Loucy (cell line): ENCODE measurements at regions not wholly inside any gene's neighbourhood (a gene's known extent, or its start where the extent isn't known, plus 50 kb on each side); places are given as distances from the start of the nearest gene placed in this dataset.

ENCODE experiments used
- H2AFZ ChIP-seq: fragments of 200-600 bp; sonication (generic); 2 replicates; pipeline ENCODE4 v1.6.0; 2016; ENCODE audit warnings: antibody characterized with exemption, mild to moderate bottlenecking, low read length, moderate library complexity
- H3F3A ChIP-seq: fragments of 200-600 bp; 2 replicates; pipeline ENCODE4 v1.6.0; 2016; ENCODE audit warnings: antibody characterized with exemption, low read depth, mild to moderate bottlenecking
- H3K27me3 ChIP-seq: fragments of 200-600 bp; sonication (generic); 2 replicates; pipeline ENCODE4 v1.6.1; 2014; ENCODE audit warnings: low read length, mild to moderate bottlenecking; ENCODE audit not compliant: insufficient read depth, poor library complexity, severe bottlenecking
- H3K36me3 ChIP-seq: fragments of 200-600 bp; sonication (generic); 2 replicates; pipeline ENCODE4 v1.6.1; 2016; ENCODE audit warnings: low read length; ENCODE audit not compliant: insufficient read depth
- H3K4me1 ChIP-seq: fragments of 200-600 bp; sonication (generic); 2 replicates; pipeline ENCODE4 v1.5.1; 2014; ENCODE audit warnings: low read length, mild to moderate bottlenecking; ENCODE audit not compliant: insufficient read depth, poor library complexity, severe bottlenecking
- H3K4me2 ChIP-seq: fragments of 200-600 bp; sonication (generic); 2 replicates; pipeline ENCODE4 v1.6.0; 2014; ENCODE audit warnings: antibody characterized with exemption, low read length, low read depth, mild to moderate bottlenecking; ENCODE audit not compliant: poor library complexity, severe bottlenecking
- H3K4me3 ChIP-seq: fragments of 200-600 bp; sonication (generic); 2 replicates; pipeline ENCODE4 v1.5.1; 2014; ENCODE audit warnings: low read length, mild to moderate bottlenecking, mixed read lengths; ENCODE audit not compliant: poor library complexity, severe bottlenecking
- H3K79me2 ChIP-seq: fragments of 200-600 bp; sonication (generic); 2 replicates; pipeline ENCODE4 v1.6.1; 2014; ENCODE audit warnings: low read length; ENCODE audit not compliant: insufficient read depth
- H3K9ac ChIP-seq: fragments of 200-600 bp; sonication (generic); 2 replicates; pipeline ENCODE4 v1.6.0; 2014; ENCODE audit warnings: mild to moderate bottlenecking, low read depth, low read length, moderate library complexity; ENCODE audit not compliant: poor library complexity, severe bottlenecking
- H3K9me2 ChIP-seq: fragments of 200-600 bp; sonication (generic); replicated peaks from 2 replicates; pipeline ENCODE4 v1.6.1; 2016; ENCODE audit warnings: low read depth, low read length, mixed read lengths
- H3K9me3 ChIP-seq: fragments of 200-600 bp; sonication (generic); 2 replicates; pipeline ENCODE4 v1.6.1; 2014; ENCODE audit warnings: mild to moderate bottlenecking, antibody characterized with exemption, low read length, low read depth; ENCODE audit not compliant: insufficient read depth
- H4K20me1 ChIP-seq: fragments of 200-600 bp; sonication (generic); 2 replicates; pipeline ENCODE4 v1.6.0; 2014; ENCODE audit warnings: antibody characterized with exemption, low read length, mild to moderate bottlenecking; ENCODE audit not compliant: insufficient read depth, poor library complexity, severe bottlenecking
- CTCF ChIP-seq: fragments of 200-600 bp; sonication (generic); conservative IDR thresholded peaks from 2 replicates; pipeline ENCODE4 v1.5.1; 2014; ENCODE audit warnings: mild to moderate bottlenecking, antibody characterized with exemption, low read length
- EZH2phosphoT487 ChIP-seq: fragments of 200-600 bp; IDR thresholded peaks from 2 replicates; pipeline ENCODE4 v1.6.1; 2018; ENCODE audit warnings: antibody characterized with exemption, mild to moderate bottlenecking, moderate library complexity, borderline replicate concordance

GRCh38 chr4:164571593-164572390, 182.1 kb upstream of the SMIM31 start:
- Histone ChIP-seq H4K20me1 (no peaks in the 10 kb centered on the region), H3K36me3 (no peaks in the 10 kb centered on the region), H3K27me3 (no peaks in the 10 kb centered on the region), H3K79me2 (no peaks in the 10 kb centered on the region), H3K4me2 (no peak overlapping the region), H3K4me1 (no peaks in the 10 kb centered on the region), H3K9ac (no peak overlapping the region), H3K9me2 (no peaks in the 10 kb centered on the region), H3K9me3 (no peaks in the 10 kb centered on the region), H3F3A (no peaks in the 10 kb centered on the region), H3K4me3 (no peak overlapping the region), H2AFZ (no peak overlapping the region)
- TF ChIP-seq CTCF: no peak
- TF ChIP-seq EZH2phosphoT487: no peak

- Histone ChIP-seq H2AFZ (no peak overlapping the region), H3K79me2 (no peaks in the 10 kb centered on the region)
- no peak for TF ChIP-seq EZH2phosphoT487
- TF ChIP-seq CTCF: no peak
These were observed 181.1 kb upstream of the SMIM31 start for GRCh38 chr4:164572877-164573279.

GRCh38 chr4:164575861-164576260, 178.1 kb upstream of the SMIM31 start:
- Histone ChIP-seq H3K4me3 (no peak overlapping the region), H3K4me2 (no peak overlapping the region), H3K27me3 (no peaks in the 10 kb centered on the region), H3K9me2 (no peaks in the 10 kb centered on the region), H3K36me3 (no peaks in the 10 kb centered on the region), H2AFZ (no peak overlapping the region), H3F3A (no peaks in the 10 kb centered on the region), H3K9ac (no peak overlapping the region), H3K4me1 (no peaks in the 10 kb centered on the region), H3K9me3 (no peaks in the 10 kb centered on the region), H3K79me2 (no peaks in the 10 kb centered on the region), H4K20me1 (no peaks in the 10 kb centered on the region)
- TF ChIP-seq EZH2phosphoT487 (no peak), CTCF (no peak)

More at GRCh38 chr4:164572877-164573279, 181.1 kb upstream of the SMIM31 start:
- Histone ChIP-seq H3K4me3 (no peak overlapping the region), H3K9me2 (no peaks in the 10 kb centered on the region), H3K4me1 (no peaks in the 10 kb centered on the region), H3K9me3 (no peaks in the 10 kb centered on the region), H3F3A (no peaks in the 10 kb centered on the region), H3K27me3 (no peaks in the 10 kb centered on the region), H3K4me2 (no peak overlapping the region), H3K9ac (no peak overlapping the region), H3K36me3 (no peaks in the 10 kb centered on the region), H4K20me1 (no peaks in the 10 kb centered on the region)
